ENCODE measurements at regions not wholly inside any gene's neighbourhood (a gene's known extent, or its start where the extent isn't known, plus 50 kb on each side); places are given as distances from the start of the nearest gene placed in this dataset.

GRCh38 chr17:36661047-36661666 lies 59.8 kb downstream of the MRM1 start:
- Histone ChIP-seq H3K27me3 (ENCODE audit: insufficient read depth, low read depth, severe bottlenecking) (no peaks in the 10 kb centered on the region), H3K27ac (no peak overlapping the region), H3K36me3 (no peaks in the 10 kb centered on the region), H3K4me3 (ENCODE audit: low read depth, low read length) (no peak overlapping the region), H3K9me3 (ENCODE audit: severe bottlenecking) (no peaks in the 10 kb centered on the region)
- DNase-seq, result no peak
- TF ChIP-seq CTCF (IDR thresholded peaks at IDR 0.05; ENCODE audit: low read depth, low read length), result no peak

DNA sequence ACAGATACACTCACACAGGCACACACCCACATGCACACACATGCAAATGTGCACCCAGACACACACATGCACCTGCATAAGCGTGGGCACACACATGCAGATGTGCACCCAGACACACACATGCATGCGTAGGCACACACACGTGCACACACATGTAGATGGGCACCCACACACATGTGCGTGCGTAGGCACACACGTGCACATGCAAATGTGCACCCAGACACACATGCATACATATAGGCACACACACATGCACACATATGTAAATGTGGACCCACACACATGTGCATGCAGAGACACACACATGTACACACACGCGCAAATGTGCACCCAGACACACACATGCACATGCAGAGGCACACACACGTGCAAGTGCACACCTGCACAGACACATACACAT lies 60.3 kb downstream of the MRM1 start:
- DNase-seq, result no peak
- TF ChIP-seq CTCF (IDR thresholded peaks at IDR 0.05; ENCODE audit: low read depth, low read length), result no peak
- Histone ChIP-seq H3K36me3 (no peaks in the 10 kb centered on the region), H3K27me3 (ENCODE audit: insufficient read depth, low read depth, severe bottlenecking) (no peaks in the 10 kb centered on the region), H3K4me3 (ENCODE audit: low read depth, low read length) (no peak overlapping the region), H3K27ac (no peak overlapping the region), H3K9me3 (ENCODE audit: severe bottlenecking) (no peaks in the 10 kb centered on the region)

DNA sequence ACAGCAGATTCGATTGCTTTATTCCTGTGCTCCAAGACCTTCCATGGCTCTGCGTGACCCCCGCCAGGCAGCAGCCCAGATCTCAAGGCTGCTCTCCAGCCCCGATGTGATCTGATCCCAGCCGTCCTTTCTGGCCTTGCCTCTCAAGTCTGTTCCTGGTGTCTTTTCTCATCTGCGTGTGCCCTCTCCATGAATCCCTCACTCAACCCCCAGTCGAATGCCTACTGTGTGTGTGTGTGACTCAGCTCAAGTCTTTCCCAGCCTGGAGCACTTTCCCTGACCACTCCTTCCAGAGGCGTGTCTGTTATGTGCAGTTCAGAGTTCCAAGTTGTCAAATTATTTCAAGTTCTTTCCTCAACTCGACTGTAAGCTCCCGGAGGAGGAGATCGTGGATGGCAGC lies 64.0 kb downstream of the MRM1 start:
- no peak for DNase-seq
- no peaks in the 10 kb centered on the region for H3K9me3 ChIP-seq (ENCODE audit: severe bottlenecking)
- H3K36me3 ChIP-seq, result no peaks in the 10 kb centered on the region
- H3K27me3 ChIP-seq (ENCODE audit: insufficient read depth, low read depth, severe bottlenecking), result no peaks in the 10 kb centered on the region
- H3K27ac ChIP-seq, result no peak overlapping the region
- no peak for TF ChIP-seq CTCF (IDR thresholded peaks at IDR 0.05; ENCODE audit: low read depth, low read length)
- H3K4me3 ChIP-seq (ENCODE audit: low read depth, low read length), result no peak overlapping the region

GRCh38 chr17:36667922-36668321 lies 66.5 kb downstream of the MRM1 start:
- no peak for TF ChIP-seq CTCF (IDR thresholded peaks at IDR 0.05; ENCODE audit: low read depth, low read length)
- H3K27ac ChIP-seq, result no peak overlapping the region
- H3K27me3 ChIP-seq (ENCODE audit: insufficient read depth, low read depth, severe bottlenecking), result no peaks in the 10 kb centered on the region
- DNase-seq, result no peak
- no peak overlapping the region for H3K4me3 ChIP-seq (ENCODE audit: low read depth, low read length)
- no peaks in the 10 kb centered on the region for H3K36me3 ChIP-seq
- no peaks in the 10 kb centered on the region for H3K9me3 ChIP-seq (ENCODE audit: severe bottlenecking)

- DNase-seq, result no peak
- no peak overlapping the region for H3K27ac ChIP-seq
- H3K36me3 ChIP-seq, result no peaks in the 10 kb centered on the region
- H3K9me3 ChIP-seq (ENCODE audit: severe bottlenecking), result no peaks in the 10 kb centered on the region
- H3K4me3 ChIP-seq (ENCODE audit: low read depth, low read length), result no peak overlapping the region
- TF ChIP-seq CTCF (IDR thresholded peaks at IDR 0.05; ENCODE audit: low read depth, low read length), result no peak
- no peaks in the 10 kb centered on the region for H3K27me3 ChIP-seq (ENCODE audit: insufficient read depth, low read depth, severe bottlenecking)
Observed at GRCh38 chr17:36668824-36669223, 67.4 kb downstream of the MRM1 start.

DNA sequence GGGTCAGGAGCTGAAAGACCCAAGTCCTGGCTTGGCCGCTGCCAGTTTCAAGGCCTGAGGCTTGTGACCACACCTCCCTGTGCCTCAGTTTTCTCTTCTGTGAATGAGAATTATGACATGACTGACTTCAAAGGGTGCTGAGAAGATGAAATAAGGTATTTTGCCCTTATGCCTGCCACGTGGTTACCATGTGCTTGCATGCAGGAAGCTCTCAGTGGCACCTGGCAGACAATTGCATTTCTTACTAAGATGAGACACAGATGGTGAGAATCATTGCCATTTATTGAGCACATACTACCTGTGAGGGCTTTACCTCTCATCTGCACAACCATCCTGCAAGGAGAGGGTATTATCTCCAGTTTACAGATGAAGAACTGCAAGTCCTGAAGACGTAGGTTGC lies 69.8 kb downstream of the MRM1 start:
- Histone ChIP-seq H3K27ac (no peak overlapping the region), H3K36me3 (no peaks in the 10 kb centered on the region), H3K9me3 (ENCODE audit: severe bottlenecking) (no peaks in the 10 kb centered on the region), H3K4me3 (ENCODE audit: low read depth, low read length) (no peak overlapping the region), H3K27me3 (ENCODE audit: insufficient read depth, low read depth, severe bottlenecking) (no peaks in the 10 kb centered on the region)
- no peak for TF ChIP-seq CTCF (IDR thresholded peaks at IDR 0.05; ENCODE audit: low read depth, low read length)
- no peak for DNase-seq

Measured in WERI-Rb-1 (cell line).